ENCODE measurements at regions not wholly inside any gene's neighbourhood (a gene's known extent, or its start where the extent isn't known, plus 50 kb on each side); places are given as distances from the start of the nearest gene placed in this dataset.

DNA sequence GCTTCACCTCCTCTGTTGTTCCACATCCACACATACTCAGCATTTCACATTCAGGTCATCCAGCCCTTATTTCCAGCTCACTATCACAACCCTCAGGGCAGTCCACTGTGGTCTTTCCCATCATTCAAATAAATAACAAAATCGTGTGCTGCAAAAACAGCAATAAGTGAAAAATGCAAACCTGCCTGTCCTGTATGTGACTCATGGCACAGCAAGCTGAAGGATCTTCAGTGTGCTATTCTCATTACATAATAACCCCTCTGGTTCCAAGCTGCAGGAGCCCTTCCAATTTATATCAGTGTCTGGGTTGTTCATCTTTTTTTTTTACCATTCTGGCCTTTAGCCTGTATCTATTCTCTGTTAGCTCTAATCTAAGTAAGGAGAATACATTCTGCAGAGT, 185.3 kb upstream of the UBE2E2 start:
- no peaks in the 10 kb centered on the region for H3K4me1 ChIP-seq
- no peak for DNase-seq
- no peaks in the 10 kb centered on the region for H3K27me3 ChIP-seq (ENCODE audit: low read depth)
- intact Hi-C loops (cut with micrococcal nuclease): no loop called here
- H3K36me3 ChIP-seq: no peaks in the 10 kb centered on the region
- no peak overlapping the region for H3K4me3 ChIP-seq
- TF ChIP-seq CTCF (IDR thresholded peaks at IDR 0.05; ENCODE audit: borderline replicate concordance): no peak
- peaks cover 7% of the 10 kb centered on the region for H3K9me3 ChIP-seq (replicated peaks)
- H3K27ac ChIP-seq (replicated peaks): no peak overlapping the region

DNA sequence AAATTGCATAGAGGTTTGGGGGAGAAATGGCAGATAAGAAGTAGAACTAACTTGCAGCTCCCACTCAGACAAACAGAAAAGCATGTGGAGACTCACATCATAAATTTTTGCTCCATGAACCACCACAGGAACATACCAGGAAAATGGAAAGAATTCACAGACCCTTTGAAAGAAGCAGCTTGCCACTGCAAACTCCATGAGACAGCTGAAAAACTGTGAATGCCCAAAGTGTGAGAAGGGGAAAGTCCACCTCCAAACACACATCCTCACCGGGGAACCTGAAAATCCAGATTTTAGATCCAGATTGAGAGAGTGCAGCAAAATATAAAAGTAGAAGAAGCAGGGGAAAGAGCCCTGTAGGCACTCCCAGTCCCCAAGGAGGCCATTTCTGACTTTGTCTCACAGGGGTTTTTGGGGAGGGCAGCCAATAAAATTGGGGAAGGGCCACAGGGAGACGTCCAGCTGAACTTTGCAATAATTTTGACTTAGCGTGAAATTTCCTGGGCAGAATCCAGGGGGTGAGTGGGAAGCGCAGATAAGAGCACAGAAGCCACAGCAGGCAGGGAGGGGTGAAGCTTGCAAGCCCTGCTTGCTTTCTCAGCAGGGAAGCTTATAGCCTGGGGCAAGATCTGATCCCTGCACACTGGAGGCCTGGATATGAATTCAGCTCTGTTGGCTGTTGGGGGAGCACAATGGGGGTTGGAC, 183.4 kb upstream of the UBE2E2 start:
- Histone ChIP-seq H3K4me1 (no peaks in the 10 kb centered on the region), H3K36me3 (no peaks in the 10 kb centered on the region), H3K27me3 (ENCODE audit: low read depth) (no peaks in the 10 kb centered on the region), H3K9me3 (replicated peaks) (peaks cover 24% of the 10 kb centered on the region), H3K27ac (replicated peaks) (no peak overlapping the region), H3K4me3 (no peak overlapping the region)
- TF ChIP-seq CTCF (IDR thresholded peaks at IDR 0.05; ENCODE audit: borderline replicate concordance): no peak
- intact Hi-C loops (cut with micrococcal nuclease): no loop called here
- no peak for DNase-seq

- H3K4me3 ChIP-seq: no peak overlapping the region
- H3K27ac ChIP-seq (replicated peaks): no peak overlapping the region
- DNase-seq: no peak
- H3K36me3 ChIP-seq: no peaks in the 10 kb centered on the region
- H3K4me1 ChIP-seq: no peaks in the 10 kb centered on the region
- TF ChIP-seq CTCF (IDR thresholded peaks at IDR 0.05; ENCODE audit: borderline replicate concordance): no peak
- no peaks in the 10 kb centered on the region for H3K27me3 ChIP-seq (ENCODE audit: low read depth)
- H3K9me3 ChIP-seq (replicated peaks): peaks cover 39% of the 10 kb centered on the region
- intact Hi-C loops (cut with micrococcal nuclease): no loop called here
These were observed 174.8 kb upstream of the UBE2E2 start for GRCh38 chr3:23028294-23028693.

DNA sequence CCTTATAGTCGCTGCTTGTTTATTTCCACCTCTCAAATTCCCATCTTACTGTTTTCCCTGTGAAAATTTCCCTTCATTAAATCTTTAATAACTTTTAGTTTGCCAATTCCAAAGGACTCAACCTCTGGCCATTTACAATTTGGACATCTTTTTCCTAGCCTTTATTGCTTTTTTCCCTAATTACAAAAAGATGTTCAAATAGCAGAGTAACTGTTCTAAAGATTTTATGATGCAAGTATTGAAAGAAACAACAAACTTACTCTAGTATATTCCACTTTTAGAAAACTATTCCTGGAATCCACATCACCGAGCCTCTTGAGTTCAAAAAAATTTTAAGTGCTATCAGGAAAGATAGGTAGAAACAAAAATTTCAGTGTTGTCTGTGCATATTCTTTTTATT, 174.1 kb upstream of the UBE2E2 start:
- H3K4me1 ChIP-seq: no peaks in the 10 kb centered on the region
- no peak for TF ChIP-seq CTCF (IDR thresholded peaks at IDR 0.05; ENCODE audit: borderline replicate concordance)
- no peak for DNase-seq
- H3K36me3 ChIP-seq: no peaks in the 10 kb centered on the region
- H3K27ac ChIP-seq (replicated peaks): no peak overlapping the region
- intact Hi-C loops (cut with micrococcal nuclease): no loop called here
- H3K27me3 ChIP-seq (ENCODE audit: low read depth): no peaks in the 10 kb centered on the region
- peaks cover 36% of the 10 kb centered on the region for H3K9me3 ChIP-seq (replicated peaks)
- H3K4me3 ChIP-seq: no peak overlapping the region

- intact Hi-C loops (cut with micrococcal nuclease): no loop called here
- H3K36me3 ChIP-seq: no peaks in the 10 kb centered on the region
- H3K9me3 ChIP-seq (replicated peaks): peaks cover 19% of the 10 kb centered on the region
- H3K27ac ChIP-seq (replicated peaks): no peak overlapping the region
- H3K4me1 ChIP-seq: peaks cover 27% of the 10 kb centered on the region
- DNase-seq: no peak
- no peak overlapping the region for H3K4me3 ChIP-seq
- H3K27me3 ChIP-seq (ENCODE audit: low read depth): peaks cover 3% of the 10 kb centered on the region
- no peak for TF ChIP-seq CTCF (IDR thresholded peaks at IDR 0.05; ENCODE audit: borderline replicate concordance)
These were observed 167.0 kb upstream of the UBE2E2 start for GRCh38 chr3:23035927-23036640.

Measured in left ventricle myocardium inferior (tissue), 1 donor.